ENCODE measurements at regions not wholly inside any gene's neighbourhood (a gene's known extent, or its start where the extent isn't known, plus 50 kb on each side); places are given as distances from the start of the nearest gene placed in this dataset.

DNA sequence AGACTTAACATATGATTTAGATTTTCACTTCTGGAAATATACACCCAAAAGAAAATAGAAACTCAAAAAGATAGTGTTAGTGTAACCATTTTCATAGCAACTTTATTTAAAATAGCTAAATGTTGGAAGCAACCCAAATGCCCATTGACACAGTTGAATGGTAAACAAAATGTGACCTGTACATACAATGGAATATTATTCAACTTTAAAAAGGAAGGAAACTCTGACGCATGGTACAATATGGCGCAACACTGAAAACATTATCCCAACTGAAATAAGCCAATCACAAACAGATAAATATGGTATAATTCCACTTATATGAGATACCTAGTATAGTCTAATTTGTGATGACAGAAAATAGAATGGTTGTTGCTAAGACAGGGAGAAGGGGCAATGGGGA, 1456.1 kb upstream of the MIR17HG start:
- in situ Hi-C loops (cut with HindIII; ENCODE audit: low sequenced_read_pairs) = no loop called here
- TF ChIP-seq, protein P1, sequence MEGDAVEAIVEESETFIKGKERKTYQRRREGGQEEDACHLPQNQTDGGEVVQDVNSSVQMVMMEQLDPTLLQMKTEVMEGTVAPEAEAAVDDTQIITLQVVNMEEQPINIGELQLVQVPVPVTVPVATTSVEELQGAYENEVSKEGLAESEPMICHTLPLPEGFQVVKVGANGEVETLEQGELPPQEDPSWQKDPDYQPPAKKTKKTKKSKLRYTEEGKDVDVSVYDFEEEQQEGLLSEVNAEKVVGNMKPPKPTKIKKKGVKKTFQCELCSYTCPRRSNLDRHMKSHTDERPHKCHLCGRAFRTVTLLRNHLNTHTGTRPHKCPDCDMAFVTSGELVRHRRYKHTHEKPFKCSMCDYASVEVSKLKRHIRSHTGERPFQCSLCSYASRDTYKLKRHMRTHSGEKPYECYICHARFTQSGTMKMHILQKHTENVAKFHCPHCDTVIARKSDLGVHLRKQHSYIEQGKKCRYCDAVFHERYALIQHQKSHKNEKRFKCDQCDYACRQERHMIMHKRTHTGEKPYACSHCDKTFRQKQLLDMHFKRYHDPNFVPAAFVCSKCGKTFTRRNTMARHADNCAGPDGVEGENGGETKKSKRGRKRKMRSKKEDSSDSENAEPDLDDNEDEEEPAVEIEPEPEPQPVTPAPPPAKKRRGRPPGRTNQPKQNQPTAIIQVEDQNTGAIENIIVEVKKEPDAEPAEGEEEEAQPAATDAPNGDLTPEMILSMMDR (IDR thresholded peaks at IDR 0.05; ENCODE audit: low read depth, low read length) = no peak
- H3K4me3 ChIP-seq (ENCODE audit: low read depth, low read length) = no peak overlapping the region
- no peak for DNase-seq (ENCODE audit: low read depth, low spot score)

DNA sequence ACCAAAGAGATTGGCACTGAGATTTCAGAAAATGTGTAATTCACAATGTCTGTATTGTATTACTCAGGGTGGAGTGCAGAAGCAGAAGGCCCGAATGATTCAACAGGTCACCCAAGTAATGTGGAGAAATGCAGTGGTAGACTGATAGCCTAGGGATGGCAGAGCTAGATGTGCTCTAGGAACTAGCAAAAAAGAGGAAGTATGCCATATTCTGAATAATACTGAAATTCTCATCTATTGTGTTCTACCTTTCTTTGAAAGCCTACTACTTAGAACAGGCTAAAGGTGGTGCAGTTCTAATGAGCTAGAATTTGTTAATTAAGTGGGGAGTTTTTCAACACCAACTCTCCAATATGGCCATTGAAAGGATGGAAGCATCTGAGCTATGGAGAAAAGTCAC, 1449.8 kb upstream of the MIR17HG start:
- no peak overlapping the region for H3K4me3 ChIP-seq (ENCODE audit: low read depth, low read length)
- DNase-seq (ENCODE audit: low read depth, low spot score) = no peak
- TF ChIP-seq, protein P1 (IDR thresholded peaks at IDR 0.05; ENCODE audit: low read depth, low read length) = no peak
- in situ Hi-C loops (cut with HindIII; ENCODE audit: low sequenced_read_pairs) = no loop called here

DNA sequence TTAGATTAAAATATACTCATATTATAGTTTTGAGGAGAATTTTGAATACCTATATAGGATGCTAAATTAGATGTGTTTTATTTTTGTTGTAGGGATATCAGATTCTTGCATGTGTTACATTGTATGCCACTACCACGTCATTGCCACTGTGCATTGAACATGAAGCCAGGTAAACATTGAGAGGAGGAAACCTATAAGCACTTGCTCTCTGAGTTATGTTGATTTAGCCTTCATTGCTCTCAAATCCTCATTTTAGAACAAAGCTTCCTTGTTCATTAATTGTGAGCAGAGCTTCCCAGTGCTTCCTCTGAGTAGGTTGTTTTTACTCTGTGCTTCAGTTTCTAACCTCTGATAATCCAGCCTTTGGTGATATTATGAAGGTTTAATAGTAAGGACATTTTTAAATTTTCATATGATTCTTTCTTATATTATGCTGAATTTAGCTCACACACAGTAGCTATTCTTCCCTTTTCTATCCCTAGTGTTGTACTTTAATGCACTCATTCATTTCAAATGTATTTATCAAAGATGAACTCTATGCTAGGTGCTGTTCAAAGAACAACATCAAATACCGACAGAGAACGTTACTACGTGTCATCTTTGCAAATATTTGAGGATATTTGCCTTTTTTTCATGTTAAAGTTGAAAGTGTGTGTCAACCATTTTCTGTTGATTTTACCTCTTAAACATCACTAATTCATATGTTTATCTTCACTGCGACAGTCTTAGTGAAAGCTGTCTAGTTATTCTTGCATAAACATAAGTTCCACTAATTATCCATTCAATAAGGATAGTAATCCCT, 1448.0 kb upstream of the MIR17HG start:
- H3K4me3 ChIP-seq (ENCODE audit: low read depth, low read length) = no peak overlapping the region
- in situ Hi-C loops (cut with HindIII; ENCODE audit: low sequenced_read_pairs) = no loop called here
- DNase-seq (ENCODE audit: low read depth, low spot score) = no peak
- TF ChIP-seq, protein P1 (IDR thresholded peaks at IDR 0.05; ENCODE audit: low read depth, low read length) = no peak

DNA sequence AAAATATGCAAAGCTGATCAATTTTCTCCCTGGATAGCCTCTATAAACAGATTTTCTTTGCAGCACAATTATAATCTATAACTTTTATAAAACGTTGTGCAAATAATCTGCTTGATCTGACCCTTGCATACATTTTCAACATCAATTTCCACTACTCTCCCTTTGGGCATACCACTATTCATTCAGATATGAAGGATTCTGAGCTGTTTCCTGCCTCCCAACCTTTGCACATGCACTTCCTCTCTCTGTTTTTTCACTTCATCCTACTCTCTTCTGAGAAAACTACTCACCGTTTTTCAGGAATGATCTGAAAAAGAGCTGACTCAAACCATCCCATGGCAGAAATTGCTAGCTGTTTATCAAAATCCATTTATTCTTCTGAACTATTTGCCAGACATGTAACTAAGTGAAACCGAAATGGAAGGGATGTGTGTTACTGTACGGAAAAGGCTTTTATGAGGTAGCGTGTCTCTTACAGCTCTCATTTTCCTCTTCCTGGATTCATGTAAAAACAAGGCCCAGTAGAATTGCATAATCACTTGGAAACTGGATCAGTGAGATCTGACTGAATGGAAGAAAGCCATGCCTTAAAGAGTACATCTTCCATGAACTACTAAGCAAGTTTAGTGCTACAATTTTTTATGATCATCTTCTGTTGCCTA, 1447.3 kb upstream of the MIR17HG start:
- in situ Hi-C loops (cut with HindIII; ENCODE audit: low sequenced_read_pairs) = no loop called here
- DNase-seq (ENCODE audit: low read depth, low spot score) = no peak
- no peak overlapping the region for H3K4me3 ChIP-seq (ENCODE audit: low read depth, low read length)
- TF ChIP-seq, protein P1 (IDR thresholded peaks at IDR 0.05; ENCODE audit: low read depth, low read length) = no peak

DNA sequence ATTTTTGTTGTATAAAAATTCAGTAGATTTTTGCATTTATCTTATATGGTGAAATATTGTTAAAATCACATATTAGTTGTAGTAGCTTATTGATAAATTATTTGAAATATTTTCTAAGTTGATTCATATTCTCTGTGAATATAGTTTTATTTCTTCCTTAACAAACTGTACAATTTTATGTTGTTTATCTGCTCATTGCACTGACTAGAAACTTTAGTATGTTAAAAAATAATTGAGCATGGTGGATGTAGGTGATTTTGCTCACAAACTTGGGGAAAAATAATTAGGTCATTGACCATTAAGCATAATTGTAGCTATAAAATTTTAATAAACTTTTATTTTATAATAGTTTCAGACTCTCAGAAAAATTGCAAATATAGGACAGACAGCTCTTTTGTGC, 1445.3 kb upstream of the MIR17HG start:
- TF ChIP-seq, protein P1 (IDR thresholded peaks at IDR 0.05; ENCODE audit: low read depth, low read length) = no peak
- H3K4me3 ChIP-seq (ENCODE audit: low read depth, low read length) = no peak overlapping the region
- DNase-seq (ENCODE audit: low read depth, low spot score) = no peak
- in situ Hi-C loops (cut with HindIII; ENCODE audit: low sequenced_read_pairs) = no loop called here

DNA sequence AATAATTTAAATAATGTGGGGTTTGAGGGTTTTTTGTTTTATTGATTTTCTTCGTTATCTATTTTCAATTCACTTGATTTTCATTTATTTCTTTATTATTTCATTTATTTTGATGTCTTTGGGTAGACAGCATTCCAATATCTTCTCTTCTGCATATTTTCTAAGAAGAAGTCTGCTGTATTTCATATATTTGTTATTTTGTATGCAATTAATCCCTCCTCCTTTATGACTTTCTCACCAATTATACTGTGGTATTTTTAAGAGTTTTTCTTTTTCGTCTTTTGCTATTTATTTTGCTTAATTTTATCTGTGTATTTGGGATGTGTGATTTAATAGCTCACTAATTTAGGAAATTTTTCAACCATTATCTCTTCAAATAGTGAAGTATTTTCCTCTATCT, 1444.4 kb upstream of the MIR17HG start:
- no peak overlapping the region for H3K4me3 ChIP-seq (ENCODE audit: low read depth, low read length)
- DNase-seq (ENCODE audit: low read depth, low spot score) = no peak
- in situ Hi-C loops (cut with HindIII; ENCODE audit: low sequenced_read_pairs) = no loop called here
- TF ChIP-seq, protein P1 (IDR thresholded peaks at IDR 0.05; ENCODE audit: low read depth, low read length) = no peak

Data from astrocyte of the spinal cord (primary cell).